HFFc6 (cell line): ENCODE measurements at regions not wholly inside any gene's neighbourhood (a gene's known extent, or its start where the extent isn't known, plus 50 kb on each side); places are given as distances from the start of the nearest gene placed in this dataset. TPM values are rescaled to one million over a fixed set of nuclear protein-coding genes. Genes with fewer than 3 reads are reported as not detected.

Experiments
- DNase-seq: peaks from one replicate; pipeline ENCODE4 v3.0.0-alpha.2; 2018
- H3K27ac Mint-ChIP-seq: 2 replicates; pipeline ENCODE4 v1.8.0; 2020; ENCODE audit warnings: mild to moderate bottlenecking, mixed read lengths
- H3K27me3 Mint-ChIP-seq: 2 replicates; pipeline ENCODE4 v1.8.0; 2021; ENCODE audit warnings: mild to moderate bottlenecking, moderate library complexity, mixed read lengths; ENCODE audit not compliant: insufficient read depth
- H3K36me3 Mint-ChIP-seq: 2 replicates; pipeline ENCODE4 v1.8.0; 2021; ENCODE audit warnings: low read depth, mixed read lengths
- H3K4me1 Mint-ChIP-seq: 2 replicates; pipeline ENCODE4 v1.8.0; 2020; ENCODE audit warnings: low read depth, mixed read lengths
- H3K4me3 Mint-ChIP-seq: 2 replicates; pipeline ENCODE4 v1.8.0; 2020; ENCODE audit warnings: mild to moderate bottlenecking, moderate library complexity, mixed read lengths
- H3K9me3 Mint-ChIP-seq: 2 replicates; pipeline ENCODE4 v1.8.0; 2020; ENCODE audit warnings: mild to moderate bottlenecking, mixed read lengths
- microRNA-seq: library from miRNA; unstranded; fragments of <30 nt; microRNA quantifications from one replicate; pipeline ENCODE4, GENCODE V29; 2019
- TF ChIP-seq, protein P1 (sequence below): fragments of 200-600 bp; sonication (generic); IDR thresholded peaks from 2 replicates; pipeline ENCODE4 v1.5.0; 2021; ENCODE audit warnings: antibody characterized with exemption, mild to moderate bottlenecking

DNA sequence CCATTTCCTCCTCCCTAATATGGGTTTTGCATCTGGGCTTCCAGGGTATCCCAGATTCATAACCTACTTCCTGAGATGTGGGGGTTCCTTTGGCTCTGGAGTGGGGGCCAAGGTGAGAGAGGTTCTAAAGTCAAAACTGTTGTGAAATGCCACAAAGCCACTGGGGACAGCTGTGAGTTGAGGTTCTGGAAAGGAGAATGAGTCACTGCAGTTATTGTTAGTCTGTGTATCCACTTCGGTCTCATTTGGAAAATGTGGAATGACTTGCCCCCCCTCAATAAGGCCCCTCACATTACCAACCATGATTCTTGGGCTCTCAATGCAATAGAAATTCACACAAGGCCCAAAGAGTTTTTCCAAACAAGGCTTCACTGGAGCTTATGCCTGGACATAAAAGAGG lies 51.1 kb upstream of the LGALSL start:
- Mint-ChIP-seq H3K4me3 (no peak overlapping the region), H3K36me3 (no peaks in the 10 kb centered on the region), H3K27ac (no peak overlapping the region), H3K9me3 (no peaks in the 10 kb centered on the region), H3K27me3 (peaks cover 22% of the 10 kb centered on the region), H3K4me1 (peaks cover 33% of the 10 kb centered on the region)
- TF ChIP-seq, protein P1, sequence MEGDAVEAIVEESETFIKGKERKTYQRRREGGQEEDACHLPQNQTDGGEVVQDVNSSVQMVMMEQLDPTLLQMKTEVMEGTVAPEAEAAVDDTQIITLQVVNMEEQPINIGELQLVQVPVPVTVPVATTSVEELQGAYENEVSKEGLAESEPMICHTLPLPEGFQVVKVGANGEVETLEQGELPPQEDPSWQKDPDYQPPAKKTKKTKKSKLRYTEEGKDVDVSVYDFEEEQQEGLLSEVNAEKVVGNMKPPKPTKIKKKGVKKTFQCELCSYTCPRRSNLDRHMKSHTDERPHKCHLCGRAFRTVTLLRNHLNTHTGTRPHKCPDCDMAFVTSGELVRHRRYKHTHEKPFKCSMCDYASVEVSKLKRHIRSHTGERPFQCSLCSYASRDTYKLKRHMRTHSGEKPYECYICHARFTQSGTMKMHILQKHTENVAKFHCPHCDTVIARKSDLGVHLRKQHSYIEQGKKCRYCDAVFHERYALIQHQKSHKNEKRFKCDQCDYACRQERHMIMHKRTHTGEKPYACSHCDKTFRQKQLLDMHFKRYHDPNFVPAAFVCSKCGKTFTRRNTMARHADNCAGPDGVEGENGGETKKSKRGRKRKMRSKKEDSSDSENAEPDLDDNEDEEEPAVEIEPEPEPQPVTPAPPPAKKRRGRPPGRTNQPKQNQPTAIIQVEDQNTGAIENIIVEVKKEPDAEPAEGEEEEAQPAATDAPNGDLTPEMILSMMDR: no peak
- DNase-seq: no peak

GRCh38 chr2:64403426-64403825 lies 50.5 kb upstream of the LGALSL start:
- H3K27ac Mint-ChIP-seq: no peak overlapping the region
- no peaks in the 10 kb centered on the region for H3K36me3 Mint-ChIP-seq
- H3K4me1 Mint-ChIP-seq: peaks cover 33% of the 10 kb centered on the region

GRCh38 chr2:64404002-64404731 lies 49.8 kb upstream of the LGALSL start:
- TF ChIP-seq, protein P1: no peak
- Mint-ChIP-seq H3K4me1 (peaks cover 33% of the 10 kb centered on the region), H3K27ac (no peak overlapping the region), H3K4me3 (no peak overlapping the region), H3K27me3 (peaks cover 13% of the 10 kb centered on the region), H3K9me3 (no peaks in the 10 kb centered on the region), H3K36me3 (no peaks in the 10 kb centered on the region)
- no peak for DNase-seq

More at GRCh38 chr2:64403426-64403825, 50.5 kb upstream of the LGALSL start:
- H3K4me3 Mint-ChIP-seq: no peak overlapping the region
- H3K27me3 Mint-ChIP-seq: peaks cover 18% of the 10 kb centered on the region
- DNase-seq: no peak
- TF ChIP-seq, protein P1: no peak
- no peaks in the 10 kb centered on the region for H3K9me3 Mint-ChIP-seq

Small RNAs in the stretch of these regions (microRNA-seq; reads per million reads assigned to microRNA genes)
- gene MIR4433A: not detected
- not detected for gene MIR4433B
